ENCODE measurements at regions not wholly inside any gene's neighbourhood (a gene's known extent, or its start where the extent isn't known, plus 50 kb on each side); places are given as distances from the start of the nearest gene placed in this dataset.

- DNase-seq (ENCODE audit: low spot score): no peak
These were observed 52.5 kb upstream of the CTDP1 start for GRCh38 chr18:79626905-79627749.

- no peak for DNase-seq (ENCODE audit: low spot score)
These were observed 51.8 kb upstream of the CTDP1 start for GRCh38 chr18:79627750-79628294.

- DNase-seq (ENCODE audit: low spot score): no peak
These were observed 51.0 kb upstream of the CTDP1 start for GRCh38 chr18:79628416-79629248.

- DNase-seq (ENCODE audit: low spot score): no peak
These were observed 50.4 kb upstream of the CTDP1 start for GRCh38 chr18:79629249-79629558.

GRCh38 chr18:79629606-79630005 is 50.0 kb upstream of the CTDP1 start:
- no peak for DNase-seq (ENCODE audit: low spot score)

Measured in mucosa of gallbladder (tissue), 1 donor.